ENCODE measurements at regions not wholly inside any gene's neighbourhood (a gene's known extent, or its start where the extent isn't known, plus 50 kb on each side); places are given as distances from the start of the nearest gene placed in this dataset.

DNA sequence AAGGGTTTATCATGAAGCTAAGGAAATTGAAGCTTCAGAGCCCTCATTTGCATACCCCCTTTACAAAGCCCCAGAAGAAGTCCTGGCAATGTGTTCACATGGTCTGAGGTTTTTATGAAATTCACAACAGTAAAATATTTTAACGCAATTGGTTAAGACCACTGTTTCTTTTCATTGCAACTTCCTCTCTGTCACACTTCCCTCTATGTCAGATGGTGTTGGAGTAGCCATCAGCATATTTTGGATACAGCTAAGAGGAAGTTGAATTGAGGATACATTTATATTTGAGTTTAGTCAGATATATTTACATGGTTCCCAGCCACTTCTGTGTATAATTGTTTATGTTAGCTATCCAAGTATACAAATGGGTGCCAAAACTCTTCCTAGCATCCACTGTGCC is 170.0 kb downstream of the TXNL1 start:
- TF ChIP-seq, protein P1, sequence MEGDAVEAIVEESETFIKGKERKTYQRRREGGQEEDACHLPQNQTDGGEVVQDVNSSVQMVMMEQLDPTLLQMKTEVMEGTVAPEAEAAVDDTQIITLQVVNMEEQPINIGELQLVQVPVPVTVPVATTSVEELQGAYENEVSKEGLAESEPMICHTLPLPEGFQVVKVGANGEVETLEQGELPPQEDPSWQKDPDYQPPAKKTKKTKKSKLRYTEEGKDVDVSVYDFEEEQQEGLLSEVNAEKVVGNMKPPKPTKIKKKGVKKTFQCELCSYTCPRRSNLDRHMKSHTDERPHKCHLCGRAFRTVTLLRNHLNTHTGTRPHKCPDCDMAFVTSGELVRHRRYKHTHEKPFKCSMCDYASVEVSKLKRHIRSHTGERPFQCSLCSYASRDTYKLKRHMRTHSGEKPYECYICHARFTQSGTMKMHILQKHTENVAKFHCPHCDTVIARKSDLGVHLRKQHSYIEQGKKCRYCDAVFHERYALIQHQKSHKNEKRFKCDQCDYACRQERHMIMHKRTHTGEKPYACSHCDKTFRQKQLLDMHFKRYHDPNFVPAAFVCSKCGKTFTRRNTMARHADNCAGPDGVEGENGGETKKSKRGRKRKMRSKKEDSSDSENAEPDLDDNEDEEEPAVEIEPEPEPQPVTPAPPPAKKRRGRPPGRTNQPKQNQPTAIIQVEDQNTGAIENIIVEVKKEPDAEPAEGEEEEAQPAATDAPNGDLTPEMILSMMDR (conservative IDR thresholded peaks at IDR 0.05 in 1 of 2, IDR thresholded peaks at IDR 0.05 in 1 of 2; ENCODE audit: low read depth in 1 of 2, low read length in 2 of 2) = no peak
- TF ChIP-seq EZH2 (IDR thresholded peaks at IDR 0.05; ENCODE audit: low read length, missing control alignments) = no peak

All from fibroblast of lung (primary cell).